SK-N-SH treated with all-trans-retinoic acid at 6 μM for 48 hours (cell line): ENCODE measurements at regions not wholly inside any gene's neighbourhood (a gene's known extent, or its start where the extent isn't known, plus 50 kb on each side); places are given as distances from the start of the nearest gene placed in this dataset.

Experiments used
- ATAC-seq: fragments of 200-7000 bp; cut with Tn5 transposase; 3 replicates; pipeline ENCODE4 v1.9.1; 2020; ENCODE audit warnings: mild to moderate bottlenecking, moderate library complexity
- ARNTL ChIP-seq: fragments of 450-650 bp; formaldehyde crosslinking; IDR thresholded peaks from 2 replicates; pipeline ENCODE4 v1.5.0; 2020; ENCODE audit warnings: low read depth, mild to moderate bottlenecking, moderate library complexity, borderline replicate concordance
- BACH2 ChIP-seq: fragments of 250-450 bp; sonication (Bioruptor Pico); IDR thresholded peaks from 2 replicates; pipeline ENCODE4 v1.9.0; 2021; ENCODE audit warnings: mild to moderate bottlenecking, borderline replicate concordance
- CSDC2 ChIP-seq: fragments of 250-450 bp; sonication (Bioruptor Pico); IDR thresholded peaks from 2 replicates; pipeline ENCODE4 v1.5.0; 2020; ENCODE audit warnings: mild to moderate bottlenecking, moderate library complexity
- ESRRG ChIP-seq: fragments of 250-450 bp; sonication (Bioruptor Pico); IDR thresholded peaks from 2 replicates; pipeline ENCODE4 v1.6.1; 2021; ENCODE audit warnings: mild to moderate bottlenecking
- ISL1 ChIP-seq: fragments of 250-450 bp; sonication (Bioruptor Pico); IDR thresholded peaks from 2 replicates; pipeline ENCODE4 v2.1.2; 2022; ENCODE audit warnings: mild to moderate bottlenecking, moderate library complexity
- OSR1 ChIP-seq: fragments of 250-450 bp; sonication (Bioruptor Pico); IDR thresholded peaks from 2 replicates; pipeline ENCODE4 v1.8.0; 2022; ENCODE audit warnings: moderate library complexity, mild to moderate bottlenecking, inconsistent platforms
- PPARA ChIP-seq: fragments of 250-450 bp; sonication (Bioruptor Pico); IDR thresholded peaks from 2 replicates; pipeline ENCODE4 v1.5.0; 2020; ENCODE audit warnings: mild to moderate bottlenecking, borderline replicate concordance
- RARB ChIP-seq: fragments of 250-450 bp; sonication (Bioruptor Pico); IDR thresholded peaks from 2 replicates; pipeline ENCODE4 v1.8.0; 2021; ENCODE audit warnings: mild to moderate bottlenecking, moderate library complexity
- SNAI2 ChIP-seq: fragments of 250-450 bp; sonication (Bioruptor Pico); IDR thresholded peaks from 2 replicates; pipeline ENCODE4 v1.5.0; 2020; ENCODE audit warnings: mild to moderate bottlenecking, moderate library complexity
- TCF4 ChIP-seq: fragments of 250-450 bp; sonication (Bioruptor Pico); IDR thresholded peaks from 2 replicates; pipeline ENCODE4 v1.8.0; 2021; ENCODE audit warnings: mild to moderate bottlenecking, moderate library complexity, borderline replicate concordance
- TOX ChIP-seq: fragments of 250-450 bp; sonication (Bioruptor Pico); IDR thresholded peaks from 2 replicates; pipeline ENCODE4 v1.8.0; 2021; ENCODE audit warnings: mild to moderate bottlenecking, moderate library complexity, borderline replicate concordance
- ZC3H10 ChIP-seq: fragments of 250-450 bp; sonication (Bioruptor Pico); IDR thresholded peaks from 2 replicates; pipeline ENCODE4 v1.5.1; 2021; ENCODE audit warnings: mild to moderate bottlenecking, moderate library complexity
- ZFP3 ChIP-seq: fragments of 250-450 bp; sonication (Bioruptor Pico); IDR thresholded peaks from 2 replicates; pipeline ENCODE4 v1.5.0; 2020; ENCODE audit warnings: mild to moderate bottlenecking, moderate library complexity
- ZFP30 ChIP-seq: fragments of 450-650 bp; formaldehyde crosslinking; IDR thresholded peaks from 2 replicates; pipeline ENCODE4 v1.5.0; 2022; ENCODE audit warnings: mild to moderate bottlenecking, moderate library complexity
- ZNF565 ChIP-seq: fragments of 450-650 bp; formaldehyde crosslinking; conservative IDR thresholded peaks from 2 replicates; pipeline ENCODE4 v1.5.0; 2020; ENCODE audit warnings: low read depth, mild to moderate bottlenecking, moderate library complexity
- ZNF70 ChIP-seq: fragments of 450-650 bp; formaldehyde crosslinking; IDR thresholded peaks from 2 replicates; pipeline ENCODE4 v1.5.0; 2020; ENCODE audit warnings: mild to moderate bottlenecking, moderate library complexity
- ZNF8 ChIP-seq: fragments of 450-650 bp; formaldehyde crosslinking; IDR thresholded peaks from 2 replicates; pipeline ENCODE4 v1.5.0; 2020; ENCODE audit warnings: mild to moderate bottlenecking, moderate library complexity
- TF ChIP-seq, protein P1 (sequence below): fragments of 250-450 bp; sonication (Bioruptor Pico); IDR thresholded peaks from 2 replicates; pipeline ENCODE4 v1.5.1; 2020; ENCODE audit warnings: low read depth, mild to moderate bottlenecking, moderate library complexity
- TF ChIP-seq, protein P2 (sequence below): fragments of 250-450 bp; sonication (Bioruptor Pico); IDR thresholded peaks from 2 replicates; pipeline ENCODE4 v1.8.0; 2020; ENCODE audit warnings: mild to moderate bottlenecking, moderate library complexity, borderline replicate concordance
- TF ChIP-seq, protein P3 (sequence below): fragments of 250-450 bp; sonication (Bioruptor Pico); IDR thresholded peaks from 2 replicates; pipeline ENCODE4 v1.5.1; 2021; ENCODE audit warnings: mild to moderate bottlenecking, moderate library complexity
- TF ChIP-seq, protein P4 (sequence below): fragments of 250-450 bp; sonication (Bioruptor Pico); IDR thresholded peaks from 2 replicates; pipeline ENCODE4 v1.5.0; 2020; ENCODE audit warnings: mild to moderate bottlenecking, moderate library complexity
- TF ChIP-seq, protein P5 (sequence below): fragments of 250-450 bp; sonication (Bioruptor Pico); IDR thresholded peaks from 2 replicates; pipeline ENCODE4 v1.8.0; 2021; ENCODE audit warnings: low read depth, mild to moderate bottlenecking, moderate library complexity, borderline replicate concordance

DNA sequence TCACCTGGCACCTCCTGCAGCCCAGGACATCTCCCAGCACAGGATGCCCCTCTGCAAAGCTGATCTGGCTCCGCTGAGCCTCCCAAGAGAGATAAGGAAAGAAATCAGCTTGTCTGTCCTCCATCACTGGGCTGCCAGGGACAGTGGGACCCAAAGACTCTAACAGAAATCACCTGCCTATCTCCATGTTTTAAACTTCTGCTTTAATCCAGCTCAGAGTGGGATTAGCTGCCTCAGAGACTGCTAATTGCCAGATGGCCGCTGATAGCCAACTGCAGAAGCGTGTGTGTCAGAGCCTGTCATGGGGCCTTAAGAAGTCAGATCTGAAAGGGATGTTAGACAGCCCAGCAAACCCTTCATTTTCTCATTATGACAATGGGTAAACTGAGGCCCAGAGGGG is 389.4 kb upstream of the KLHL29 start:
- TF ChIP-seq ISL1 (CRISPR knock-in tag) (no peak), ZFP3 (CRISPR knock-in tag) (no peak), OSR1 (CRISPR knock-in tag) (no peak), TOX (CRISPR knock-in tag) (no peak)
- ATAC-seq: no peak

DNA sequence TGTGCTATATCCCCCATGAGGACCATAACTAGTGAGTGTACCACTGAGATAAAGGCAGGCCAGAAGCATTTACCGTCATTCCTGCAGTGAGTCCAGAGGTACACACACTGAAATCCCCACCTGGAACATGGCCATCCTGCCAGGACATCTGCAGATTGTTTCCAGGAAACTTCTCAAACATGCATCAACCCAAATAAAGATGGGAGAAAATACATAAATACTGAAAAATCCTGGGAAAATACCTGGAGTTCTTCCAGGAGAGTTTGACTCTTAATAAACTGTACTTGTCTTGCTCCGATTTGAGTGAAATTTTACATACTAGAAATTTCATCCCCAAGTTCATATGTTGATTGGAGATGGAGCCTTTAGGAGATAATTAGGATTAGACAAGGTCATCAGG is 388.1 kb upstream of the KLHL29 start:
- TF ChIP-seq ARNTL (CRISPR knock-in tag) (no peak), ZC3H10 (CRISPR knock-in tag) (no peak), ZNF565 (CRISPR knock-in tag) (no peak), RARB (CRISPR knock-in tag) (no peak), ZFP30 (CRISPR knock-in tag) (no peak), PPARA (no peak), ISL1 (CRISPR knock-in tag) (no peak), SNAI2 (CRISPR knock-in tag) (no peak), ZFP3 (CRISPR knock-in tag) (no peak), BACH2 (no peak), ZNF8 (CRISPR knock-in tag) (no peak), ZNF70 (no peak), ESRRG (CRISPR knock-in tag) (no peak)
- TF ChIP-seq, protein P1, sequence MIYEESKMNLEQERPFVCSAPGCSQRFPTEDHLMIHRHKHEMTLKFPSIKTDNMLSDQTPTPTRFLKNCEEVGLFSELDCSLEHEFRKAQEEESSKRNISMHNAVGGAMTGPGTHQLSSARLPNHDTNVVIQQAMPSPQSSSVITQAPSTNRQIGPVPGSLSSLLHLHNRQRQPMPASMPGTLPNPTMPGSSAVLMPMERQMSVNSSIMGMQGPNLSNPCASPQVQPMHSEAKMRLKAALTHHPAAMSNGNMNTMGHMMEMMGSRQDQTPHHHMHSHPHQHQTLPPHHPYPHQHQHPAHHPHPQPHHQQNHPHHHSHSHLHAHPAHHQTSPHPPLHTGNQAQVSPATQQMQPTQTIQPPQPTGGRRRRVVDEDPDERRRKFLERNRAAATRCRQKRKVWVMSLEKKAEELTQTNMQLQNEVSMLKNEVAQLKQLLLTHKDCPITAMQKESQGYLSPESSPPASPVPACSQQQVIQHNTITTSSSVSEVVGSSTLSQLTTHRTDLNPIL (CRISPR knock-in tag): no peak
- TF ChIP-seq, protein P2, sequence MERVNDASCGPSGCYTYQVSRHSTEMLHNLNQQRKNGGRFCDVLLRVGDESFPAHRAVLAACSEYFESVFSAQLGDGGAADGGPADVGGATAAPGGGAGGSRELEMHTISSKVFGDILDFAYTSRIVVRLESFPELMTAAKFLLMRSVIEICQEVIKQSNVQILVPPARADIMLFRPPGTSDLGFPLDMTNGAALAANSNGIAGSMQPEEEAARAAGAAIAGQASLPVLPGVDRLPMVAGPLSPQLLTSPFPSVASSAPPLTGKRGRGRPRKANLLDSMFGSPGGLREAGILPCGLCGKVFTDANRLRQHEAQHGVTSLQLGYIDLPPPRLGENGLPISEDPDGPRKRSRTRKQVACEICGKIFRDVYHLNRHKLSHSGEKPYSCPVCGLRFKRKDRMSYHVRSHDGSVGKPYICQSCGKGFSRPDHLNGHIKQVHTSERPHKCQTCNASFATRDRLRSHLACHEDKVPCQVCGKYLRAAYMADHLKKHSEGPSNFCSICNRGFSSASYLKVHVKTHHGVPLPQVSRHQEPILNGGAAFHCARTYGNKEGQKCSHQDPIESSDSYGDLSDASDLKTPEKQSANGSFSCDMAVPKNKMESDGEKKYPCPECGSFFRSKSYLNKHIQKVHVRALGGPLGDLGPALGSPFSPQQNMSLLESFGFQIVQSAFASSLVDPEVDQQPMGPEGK (CRISPR knock-in tag): no peak
- TF ChIP-seq, protein P3, sequence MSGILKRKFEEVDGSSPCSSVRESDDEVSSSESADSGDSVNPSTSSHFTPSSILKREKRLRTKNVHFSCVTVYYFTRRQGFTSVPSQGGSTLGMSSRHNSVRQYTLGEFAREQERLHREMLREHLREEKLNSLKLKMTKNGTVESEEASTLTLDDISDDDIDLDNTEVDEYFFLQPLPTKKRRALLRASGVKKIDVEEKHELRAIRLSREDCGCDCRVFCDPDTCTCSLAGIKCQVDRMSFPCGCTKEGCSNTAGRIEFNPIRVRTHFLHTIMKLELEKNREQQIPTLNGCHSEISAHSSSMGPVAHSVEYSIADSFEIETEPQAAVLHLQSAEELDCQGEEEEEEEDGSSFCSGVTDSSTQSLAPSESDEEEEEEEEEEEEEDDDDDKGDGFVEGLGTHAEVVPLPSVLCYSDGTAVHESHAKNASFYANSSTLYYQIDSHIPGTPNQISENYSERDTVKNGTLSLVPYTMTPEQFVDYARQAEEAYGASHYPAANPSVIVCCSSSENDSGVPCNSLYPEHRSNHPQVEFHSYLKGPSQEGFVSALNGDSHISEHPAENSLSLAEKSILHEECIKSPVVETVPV (CRISPR knock-in tag): no peak
- TF ChIP-seq, protein P4, sequence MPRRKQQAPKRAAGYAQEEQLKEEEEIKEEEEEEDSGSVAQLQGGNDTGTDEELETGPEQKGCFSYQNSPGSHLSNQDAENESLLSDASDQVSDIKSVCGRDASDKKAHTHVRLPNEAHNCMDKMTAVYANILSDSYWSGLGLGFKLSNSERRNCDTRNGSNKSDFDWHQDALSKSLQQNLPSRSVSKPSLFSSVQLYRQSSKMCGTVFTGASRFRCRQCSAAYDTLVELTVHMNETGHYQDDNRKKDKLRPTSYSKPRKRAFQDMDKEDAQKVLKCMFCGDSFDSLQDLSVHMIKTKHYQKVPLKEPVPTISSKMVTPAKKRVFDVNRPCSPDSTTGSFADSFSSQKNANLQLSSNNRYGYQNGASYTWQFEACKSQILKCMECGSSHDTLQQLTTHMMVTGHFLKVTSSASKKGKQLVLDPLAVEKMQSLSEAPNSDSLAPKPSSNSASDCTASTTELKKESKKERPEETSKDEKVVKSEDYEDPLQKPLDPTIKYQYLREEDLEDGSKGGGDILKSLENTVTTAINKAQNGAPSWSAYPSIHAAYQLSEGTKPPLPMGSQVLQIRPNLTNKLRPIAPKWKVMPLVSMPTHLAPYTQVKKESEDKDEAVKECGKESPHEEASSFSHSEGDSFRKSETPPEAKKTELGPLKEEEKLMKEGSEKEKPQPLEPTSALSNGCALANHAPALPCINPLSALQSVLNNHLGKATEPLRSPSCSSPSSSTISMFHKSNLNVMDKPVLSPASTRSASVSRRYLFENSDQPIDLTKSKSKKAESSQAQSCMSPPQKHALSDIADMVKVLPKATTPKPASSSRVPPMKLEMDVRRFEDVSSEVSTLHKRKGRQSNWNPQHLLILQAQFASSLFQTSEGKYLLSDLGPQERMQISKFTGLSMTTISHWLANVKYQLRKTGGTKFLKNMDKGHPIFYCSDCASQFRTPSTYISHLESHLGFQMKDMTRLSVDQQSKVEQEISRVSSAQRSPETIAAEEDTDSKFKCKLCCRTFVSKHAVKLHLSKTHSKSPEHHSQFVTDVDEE (CRISPR knock-in tag): no peak
- ATAC-seq: no peak

DNA sequence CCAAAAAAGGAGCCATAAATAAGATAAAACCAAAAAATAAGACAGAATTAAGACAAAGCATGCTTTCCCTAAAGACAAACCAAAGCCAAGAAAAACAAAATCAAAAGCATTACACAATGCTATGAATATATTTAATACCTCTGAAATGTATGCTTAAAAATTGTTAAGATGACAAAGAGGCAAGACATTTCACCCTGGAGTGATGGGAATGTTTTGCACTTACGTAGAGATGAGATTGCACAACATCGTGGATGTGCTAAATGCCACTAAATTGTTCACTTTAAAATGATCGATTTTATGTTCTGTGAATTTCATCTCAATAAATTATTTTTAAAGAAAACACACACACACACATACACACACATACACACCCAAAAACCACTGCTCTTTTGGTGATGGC is 386.6 kb upstream of the KLHL29 start:
- TF ChIP-seq, protein P1 (CRISPR knock-in tag): no peak
- no peak for TF ChIP-seq ZNF70
- no peak for TF ChIP-seq ARNTL (CRISPR knock-in tag)
- TF ChIP-seq ZNF565 (CRISPR knock-in tag): no peak
- no peak for TF ChIP-seq ESRRG (CRISPR knock-in tag)
- TF ChIP-seq BACH2: no peak
- no peak for TF ChIP-seq ZFP30 (CRISPR knock-in tag)
- TF ChIP-seq, protein P5, sequence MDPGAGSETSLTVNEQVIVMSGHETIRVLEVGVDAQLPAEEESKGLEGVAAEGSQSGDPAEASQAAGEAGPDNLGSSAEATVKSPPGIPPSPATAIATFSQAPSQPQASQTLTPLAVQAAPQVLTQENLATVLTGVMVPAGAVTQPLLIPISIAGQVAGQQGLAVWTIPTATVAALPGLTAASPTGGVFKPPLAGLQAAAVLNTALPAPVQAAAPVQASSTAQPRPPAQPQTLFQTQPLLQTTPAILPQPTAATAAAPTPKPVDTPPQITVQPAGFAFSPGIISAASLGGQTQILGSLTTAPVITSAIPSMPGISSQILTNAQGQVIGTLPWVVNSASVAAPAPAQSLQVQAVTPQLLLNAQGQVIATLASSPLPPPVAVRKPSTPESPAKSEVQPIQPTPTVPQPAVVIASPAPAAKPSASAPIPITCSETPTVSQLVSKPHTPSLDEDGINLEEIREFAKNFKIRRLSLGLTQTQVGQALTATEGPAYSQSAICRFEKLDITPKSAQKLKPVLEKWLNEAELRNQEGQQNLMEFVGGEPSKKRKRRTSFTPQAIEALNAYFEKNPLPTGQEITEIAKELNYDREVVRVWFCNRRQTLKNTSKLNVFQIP (CRISPR knock-in tag): no peak
- TF ChIP-seq ZC3H10 (CRISPR knock-in tag): no peak
- no peak for TF ChIP-seq PPARA
- TF ChIP-seq ISL1 (CRISPR knock-in tag): no peak
- no peak for TF ChIP-seq TCF4 (CRISPR knock-in tag)
- TF ChIP-seq CSDC2 (CRISPR knock-in tag): no peak
- no peak for ATAC-seq
